Fibroblast of peridontal ligament (primary cell): ENCODE measurements at regions not wholly inside any gene's neighbourhood (a gene's known extent, or its start where the extent isn't known, plus 50 kb on each side); places are given as distances from the start of the nearest gene placed in this dataset.
"Not testable (repeated sequence)": the region's sequence is repeated elsewhere in the genome, so short reads cannot be mapped to it uniquely, and the experiment has no call there.

ENCODE experiments used
- DNase-seq: peaks from one replicate; pipeline ENCODE4 v3.0.0-alpha.2; 2010; ENCODE audit errors: extremely low read depth

DNA sequence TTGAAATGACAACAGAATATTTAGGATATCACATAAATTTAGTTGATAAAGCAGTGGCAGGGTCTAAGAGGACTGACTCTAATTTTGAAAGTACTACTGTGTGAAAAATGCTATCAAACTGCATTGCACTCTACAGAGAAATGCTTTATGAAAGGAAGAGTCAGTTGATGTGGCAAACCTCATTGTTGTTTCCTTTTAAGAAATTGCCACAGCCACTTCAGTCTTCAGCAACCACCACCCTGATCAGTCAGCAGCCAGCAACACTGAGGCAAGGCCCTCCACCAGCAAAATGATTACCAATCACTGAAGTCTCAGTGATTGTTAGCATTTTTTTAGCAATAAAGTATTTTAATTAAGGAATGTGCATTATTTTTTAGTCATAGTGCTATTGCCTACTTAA is 488.7 kb upstream of the SLC39A10 start:
- DNase-seq = no peak

DNA sequence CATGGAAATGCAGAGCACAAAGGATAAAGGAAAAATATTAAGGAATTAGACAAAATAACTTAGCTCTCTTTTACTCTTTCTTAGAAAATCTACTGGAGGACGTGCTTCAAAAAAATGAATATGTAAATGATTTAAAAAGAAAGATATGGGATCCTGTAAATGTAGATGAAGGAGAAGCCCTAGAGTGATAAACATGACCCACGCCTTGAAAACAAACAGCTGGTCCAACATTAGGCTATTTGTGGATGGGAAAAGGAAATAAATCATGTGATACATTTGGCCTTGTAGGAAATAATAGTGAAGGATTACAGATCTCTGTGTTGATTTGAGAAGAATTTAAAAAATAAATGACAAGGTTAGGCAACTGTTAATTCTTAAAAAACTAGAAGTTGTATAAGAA is 492.1 kb upstream of the SLC39A10 start:
- DNase-seq = no peak

DNA sequence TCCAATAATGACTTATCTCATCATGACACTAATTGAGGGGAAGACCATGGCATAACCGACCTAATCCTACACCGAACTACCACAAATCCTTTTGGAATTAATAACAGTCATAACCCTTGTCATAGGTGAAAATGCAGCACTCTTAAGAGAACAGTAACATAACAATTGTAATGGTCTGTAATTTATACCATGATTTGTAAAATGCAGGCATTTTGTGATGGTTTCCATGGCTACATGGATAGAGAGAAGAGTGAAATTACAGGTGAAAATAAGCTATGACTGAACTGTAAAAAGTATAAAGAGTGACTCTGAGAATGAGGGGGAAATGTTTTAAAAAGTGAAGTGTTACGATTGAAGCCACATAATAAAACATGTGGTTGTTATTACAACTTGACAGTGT is 494.1 kb upstream of the SLC39A10 start:
- DNase-seq = no peak

DNA sequence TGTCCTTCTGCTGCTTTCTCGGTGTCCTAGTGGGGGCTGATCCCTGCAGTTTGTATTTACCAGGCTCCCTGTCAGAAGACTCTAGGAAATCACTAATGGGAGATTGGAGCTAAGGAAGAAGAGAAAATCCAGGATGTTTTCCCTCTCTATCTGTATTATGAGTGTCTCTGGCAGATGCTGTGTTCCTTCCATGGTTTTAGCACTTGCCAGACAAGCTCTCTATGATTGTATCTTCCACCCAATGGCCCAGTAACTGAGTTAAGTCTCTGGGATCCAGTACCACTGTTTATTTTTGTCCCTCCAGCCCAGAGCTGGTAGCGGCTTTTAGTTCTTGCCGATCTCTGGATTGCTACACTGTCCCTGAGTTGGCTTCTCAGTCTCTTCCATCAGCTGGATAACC is 494.8 kb upstream of the SLC39A10 start:
- DNase-seq = no peak

DNA sequence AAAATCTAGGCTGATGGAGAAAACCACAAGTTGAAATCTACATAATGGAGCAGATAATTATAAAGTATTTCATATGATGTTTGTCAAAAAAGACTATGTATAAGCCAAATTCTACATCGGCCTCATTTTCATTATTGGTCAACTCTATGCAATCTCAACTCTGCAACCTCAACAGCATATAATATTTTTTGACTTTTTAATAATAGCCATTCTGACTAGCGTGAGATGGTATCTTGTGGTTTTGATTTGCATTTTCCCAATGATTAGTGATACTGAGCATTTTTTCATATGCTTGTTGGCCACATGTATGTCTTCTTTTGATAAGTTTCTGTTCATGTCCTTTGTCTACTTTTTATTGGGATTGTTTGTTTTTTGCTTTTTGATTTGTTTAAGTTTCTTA is 496.1 kb upstream of the SLC39A10 start:
- no peak for DNase-seq

DNA sequence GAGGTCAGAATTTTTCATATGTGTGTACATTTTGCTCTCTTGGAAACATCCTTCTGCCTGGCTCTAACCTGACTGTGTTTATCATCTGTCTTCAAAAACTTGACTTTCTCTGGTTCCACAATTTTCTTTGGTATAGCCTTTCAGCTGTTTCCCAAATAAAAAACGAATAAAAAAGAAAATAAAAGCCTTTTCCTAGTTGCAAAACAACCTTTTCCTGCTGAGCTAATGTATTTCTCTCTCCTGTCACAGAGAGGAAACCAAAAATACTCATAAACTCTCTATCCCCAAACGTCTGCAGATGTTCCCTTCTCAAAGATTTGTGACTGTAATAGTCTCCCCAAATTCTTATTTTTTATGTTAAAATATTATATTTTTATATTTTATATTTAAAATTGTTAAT is 505.3 kb upstream of the SLC39A10 start:
- DNase-seq = no peak

DNA sequence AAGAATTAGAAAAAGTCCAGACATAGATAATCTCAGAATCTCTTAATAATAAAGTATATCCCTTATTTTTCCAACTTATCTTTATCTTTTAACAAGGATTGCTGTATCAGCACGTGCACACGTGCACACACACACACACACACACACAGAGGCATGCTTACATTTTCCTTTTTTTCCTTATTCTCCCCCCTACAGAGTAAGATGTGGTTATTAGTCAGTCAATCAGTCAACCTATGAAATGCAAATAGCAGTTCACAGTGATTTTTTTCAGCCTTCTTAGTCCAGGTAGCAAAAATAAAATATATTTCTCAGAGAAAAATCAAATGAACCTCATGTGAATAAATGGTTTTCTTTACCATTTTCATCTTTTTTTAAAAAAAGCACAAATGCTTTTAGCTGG is 506.2 kb upstream of the SLC39A10 start:
- no peak for DNase-seq

DNA sequence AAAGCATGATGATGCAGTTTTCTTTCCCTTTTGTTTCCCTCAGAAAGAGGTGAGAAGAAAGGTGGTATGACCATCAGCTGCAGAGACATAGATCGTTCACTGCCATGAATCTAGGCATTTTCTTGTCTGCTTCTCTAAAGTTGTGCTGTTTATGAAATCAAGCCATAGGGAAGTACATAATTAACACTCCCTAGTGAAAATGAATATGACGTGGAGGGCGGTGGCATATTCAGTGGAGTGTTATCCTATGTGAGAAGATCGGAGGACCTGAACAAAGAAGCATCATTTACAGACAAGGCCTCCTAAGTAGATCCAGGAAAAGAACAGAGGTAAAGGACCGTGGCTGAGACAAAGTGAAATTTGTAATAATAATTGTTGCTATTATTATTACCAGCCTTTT is 509.0 kb upstream of the SLC39A10 start:
- DNase-seq = no peak

DNA sequence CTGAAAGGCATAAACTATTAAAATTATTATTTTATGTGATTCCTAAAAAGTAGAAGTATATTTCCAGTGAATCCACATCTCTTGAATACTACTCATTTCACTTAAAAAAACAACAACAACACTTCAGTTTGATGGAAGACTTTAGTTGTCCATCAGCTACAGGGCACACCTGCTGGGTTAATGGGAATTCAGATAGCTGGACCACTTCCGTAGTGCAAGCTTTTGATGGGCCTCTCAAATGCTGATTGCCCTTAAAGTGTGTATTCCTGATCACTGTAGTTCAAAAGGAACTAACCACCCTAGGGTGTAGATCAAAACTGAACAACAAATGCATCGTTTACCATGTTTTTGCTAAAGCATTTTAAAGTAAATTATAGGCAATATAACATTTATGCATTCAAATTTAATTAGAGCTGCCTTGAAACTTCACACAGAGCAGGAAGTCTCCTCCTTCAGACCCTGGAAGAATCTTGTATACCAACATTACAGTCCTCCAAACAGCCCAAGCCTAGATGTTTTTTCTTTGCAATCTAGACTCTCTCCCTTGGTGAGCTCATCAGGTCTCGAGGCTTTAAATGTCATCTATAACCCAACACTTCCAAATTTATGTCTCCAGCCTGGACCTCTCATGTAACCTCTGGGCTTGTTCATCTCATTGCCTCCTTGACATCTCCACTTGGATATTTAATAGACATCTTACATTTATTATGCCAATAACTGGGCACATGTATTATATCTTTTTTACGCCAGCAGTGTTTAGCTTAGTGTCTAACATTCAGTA is 510.1 kb upstream of the SLC39A10 start:
- no peak for DNase-seq

DNA sequence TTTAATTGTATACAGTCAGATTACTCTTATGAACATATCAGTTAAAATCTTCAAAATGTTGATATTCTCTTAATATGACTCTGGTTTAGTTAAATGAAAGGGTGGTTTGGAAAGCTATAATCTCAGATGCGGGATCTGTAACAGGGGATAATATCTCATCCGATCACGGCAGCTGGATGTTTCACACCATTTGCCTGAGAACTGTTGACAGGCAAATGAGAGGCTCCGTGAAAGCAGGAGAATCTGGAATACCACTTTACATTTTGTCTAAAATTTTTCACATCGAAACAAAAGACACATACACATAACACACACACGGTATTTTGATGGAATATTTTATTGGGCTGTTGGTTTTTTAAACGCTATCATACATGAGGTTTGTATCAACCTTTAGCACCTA is 518.6 kb upstream of the SLC39A10 start:
- no peak for DNase-seq

DNA sequence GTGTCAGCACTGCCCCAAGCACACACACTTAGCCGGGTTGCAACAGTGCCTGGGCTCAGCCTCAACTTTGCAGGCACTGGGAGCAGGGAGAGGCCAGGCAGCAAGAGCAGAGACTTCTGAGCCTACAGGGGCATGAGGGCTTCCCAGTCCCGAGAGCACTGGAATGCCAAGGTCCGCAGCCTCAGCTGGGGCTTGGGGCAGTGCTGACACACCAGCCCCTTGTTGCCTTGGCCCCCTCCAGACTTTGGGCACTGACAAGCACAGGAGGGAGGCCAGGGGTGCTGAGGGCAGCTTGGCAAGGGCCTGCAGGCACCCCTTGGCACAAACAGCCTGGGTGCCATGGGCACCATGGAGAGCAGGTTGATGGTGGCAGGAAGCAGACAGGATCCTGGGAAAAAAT is 531.1 kb upstream of the SLC39A10 start:
- DNase-seq = not testable (repeated sequence)

DNA sequence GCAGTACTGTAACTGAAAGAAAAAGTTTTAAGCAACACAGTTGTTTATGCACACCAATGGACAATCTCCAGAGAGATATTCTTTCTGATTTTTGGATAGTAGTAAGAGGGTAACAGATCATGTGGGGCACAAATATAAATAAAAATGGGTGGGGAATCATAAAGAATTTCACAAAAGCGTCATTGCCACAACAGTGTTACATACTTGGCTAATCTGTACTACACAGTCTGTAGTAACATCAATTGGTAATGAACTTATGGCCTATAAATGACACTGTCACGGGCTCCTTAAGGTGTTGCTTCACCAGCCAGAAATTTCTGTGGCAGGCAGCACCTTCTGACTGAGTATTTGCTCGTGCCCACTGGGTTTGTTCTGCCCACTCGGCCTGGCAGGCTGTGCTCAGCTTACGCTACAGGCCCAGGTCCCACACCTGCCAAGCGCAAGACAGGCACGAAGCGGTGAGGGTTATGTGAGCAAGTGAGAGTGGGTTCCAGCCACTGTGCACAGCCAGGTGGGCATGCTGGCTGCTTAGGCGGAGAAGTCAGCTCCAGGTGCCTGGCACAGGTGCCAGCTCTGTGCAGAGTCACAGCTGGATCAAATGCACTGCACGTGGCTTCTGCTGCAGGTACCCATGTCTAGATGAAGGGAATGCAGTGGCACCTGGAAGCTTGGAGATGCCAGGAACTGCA is 532.5 kb upstream of the SLC39A10 start:
- DNase-seq = no peak

DNA sequence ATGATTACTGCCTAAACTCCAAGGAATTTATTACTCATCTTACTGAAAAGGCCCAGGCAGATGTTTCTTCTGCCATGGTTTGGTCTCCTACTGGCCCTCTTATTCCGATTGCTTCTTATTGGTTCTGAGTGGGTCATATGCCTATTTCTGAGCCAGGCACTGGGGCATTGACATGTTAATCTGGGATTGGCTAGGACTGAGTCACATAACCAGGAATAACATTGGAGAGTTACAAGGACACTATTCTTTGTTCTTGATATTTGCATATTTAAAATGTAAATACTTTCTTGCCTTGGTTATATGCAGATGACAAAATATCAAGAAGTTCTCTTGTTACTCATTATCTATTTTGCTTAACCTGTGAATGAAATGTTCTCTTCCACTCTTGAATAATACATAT is 534.4 kb upstream of the SLC39A10 start:
- no peak for DNase-seq

DNA sequence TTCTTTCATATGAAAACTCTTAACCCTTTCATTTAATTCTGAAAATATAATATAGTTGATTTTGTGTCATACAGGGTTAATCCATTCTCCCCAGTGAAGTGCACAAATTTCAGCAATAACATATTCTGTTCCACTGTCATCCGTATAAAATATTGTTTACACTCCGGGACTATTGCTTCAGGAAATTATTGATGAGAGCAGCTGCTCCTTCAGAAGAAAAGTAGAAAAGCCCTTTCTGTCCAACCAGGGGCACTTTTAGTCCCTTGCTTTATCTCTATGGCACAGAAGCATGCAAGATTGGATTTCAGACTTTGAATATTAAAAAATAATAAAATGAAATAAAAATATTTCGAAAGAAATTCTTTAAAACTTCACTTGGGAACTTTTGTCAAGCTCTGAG is 535.7 kb upstream of the SLC39A10 start:
- no peak for DNase-seq

DNA sequence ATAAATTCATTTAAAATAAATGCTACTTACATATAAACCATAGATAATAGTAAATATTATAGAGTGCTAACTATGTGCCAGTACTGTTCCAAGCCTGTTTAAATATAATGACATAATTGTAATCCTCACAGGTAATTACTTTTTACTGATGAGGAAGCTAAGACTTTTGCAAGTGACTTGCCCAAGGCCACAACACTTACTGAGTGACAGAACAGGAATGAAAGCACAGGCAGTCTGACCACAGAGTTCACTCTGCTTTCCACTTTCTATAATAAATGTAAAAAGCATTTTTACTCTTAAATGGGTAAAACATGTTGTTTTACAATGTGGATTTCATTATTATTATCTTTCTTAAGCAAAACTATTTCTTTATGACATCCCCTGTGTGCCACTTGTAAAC is 537.8 kb upstream of the SLC39A10 start:
- no peak for DNase-seq

DNA sequence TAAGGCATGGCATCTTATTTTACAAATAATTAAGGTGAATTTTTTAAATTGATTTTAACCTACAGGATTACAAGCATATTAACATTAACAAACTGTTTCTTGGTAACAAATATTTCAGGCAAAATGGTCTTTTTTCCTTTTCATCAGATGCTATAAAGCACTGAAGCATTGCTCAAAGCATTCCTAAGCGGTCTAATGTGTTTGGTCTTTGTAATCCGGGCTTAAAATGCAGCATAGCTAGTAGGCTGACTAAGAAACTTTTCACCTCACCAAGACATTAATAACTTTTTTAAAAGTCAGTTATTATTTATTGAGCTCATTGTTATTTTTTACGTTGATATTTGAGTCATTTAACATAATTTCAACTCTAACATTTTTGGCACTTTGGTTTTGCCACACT is 538.8 kb upstream of the SLC39A10 start:
- no peak for DNase-seq

DNA sequence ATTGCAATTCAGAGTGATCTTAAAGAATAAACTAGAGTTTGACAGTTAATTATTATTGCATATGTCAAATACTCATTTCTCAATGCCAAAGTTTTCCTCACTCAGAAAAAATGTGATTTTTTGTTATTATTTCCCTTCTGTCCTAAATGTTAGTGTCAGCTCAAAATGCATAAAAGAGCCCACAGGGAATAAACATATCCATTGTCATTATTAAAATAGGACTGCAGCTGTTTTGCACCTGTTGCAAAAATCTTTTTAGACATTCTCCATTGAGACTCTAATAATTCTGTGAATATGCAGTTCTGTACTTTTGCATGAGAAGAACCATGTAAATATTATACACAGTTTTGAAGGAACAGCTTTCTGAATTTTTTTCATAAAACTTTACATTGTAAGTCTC is 540.0 kb upstream of the SLC39A10 start:
- no peak for DNase-seq

DNA sequence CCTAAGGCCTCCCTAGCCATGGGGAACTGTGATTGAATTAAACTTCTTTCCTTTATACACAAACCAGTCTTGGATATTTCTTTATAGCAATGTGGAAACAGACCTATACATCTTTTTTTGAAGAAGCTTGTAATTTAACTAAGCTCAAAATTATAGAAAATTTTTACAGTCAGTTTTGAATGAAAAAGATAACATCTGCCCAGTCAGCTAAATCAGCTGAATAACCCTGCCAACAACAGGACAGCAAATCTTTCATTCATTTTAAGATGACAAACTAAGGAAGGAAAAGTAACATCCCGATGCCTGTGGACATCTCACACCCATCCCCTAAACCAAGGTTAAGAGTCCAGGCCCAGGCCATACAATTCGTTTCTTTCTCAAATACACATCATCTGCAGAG is 541.3 kb upstream of the SLC39A10 start:
- DNase-seq = no peak

DNA sequence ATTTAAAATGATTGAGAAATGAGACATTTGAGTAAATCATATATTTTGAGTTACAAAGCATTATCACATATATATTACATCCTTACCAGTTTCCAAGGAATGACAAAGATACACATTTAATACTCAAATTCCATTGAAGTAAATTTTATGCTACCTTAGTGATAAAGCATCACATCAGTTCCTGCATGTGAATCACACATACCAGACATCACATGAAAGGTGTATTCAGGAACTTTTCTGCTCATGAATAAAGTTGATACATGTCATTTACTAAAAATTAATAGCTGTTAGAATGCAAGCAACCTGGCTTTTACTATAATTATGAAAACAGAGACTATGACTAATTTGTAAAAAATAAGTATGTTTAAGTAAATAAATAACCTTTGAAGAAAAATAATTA is 548.8 kb upstream of the SLC39A10 start:
- DNase-seq = no peak

DNA sequence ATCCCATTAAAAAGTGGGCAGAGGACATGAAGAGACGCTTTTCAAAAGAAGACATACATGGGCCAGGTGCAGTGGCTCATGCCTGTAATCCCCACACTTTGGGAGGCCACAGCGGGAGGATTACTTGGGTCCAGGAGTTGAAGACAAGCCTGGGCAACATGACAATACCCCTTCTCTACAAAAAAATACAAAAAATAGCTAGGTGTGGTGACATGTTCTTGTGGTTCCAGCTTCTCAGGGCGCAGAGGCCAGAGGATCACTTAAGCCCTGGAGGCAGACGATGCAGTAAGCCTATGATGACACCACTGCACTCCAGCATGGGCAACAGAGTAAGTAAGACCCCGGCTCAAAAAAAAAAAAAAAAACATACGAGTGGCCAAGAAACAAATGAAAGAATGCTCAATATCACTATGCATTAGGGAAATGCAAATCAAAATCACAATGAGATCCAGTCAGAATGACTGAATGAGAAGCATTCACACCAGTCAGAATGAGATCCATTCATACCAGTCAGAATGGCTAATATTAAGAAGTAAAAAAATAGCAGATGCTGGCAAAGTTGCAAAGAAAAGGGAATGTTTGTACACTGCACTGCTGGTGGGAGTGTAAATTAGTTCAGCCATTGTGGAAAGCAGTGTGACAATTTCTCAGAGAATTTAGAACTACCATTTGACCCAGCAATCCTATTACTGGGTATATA is 550.2 kb upstream of the SLC39A10 start:
- no peak for DNase-seq

DNA sequence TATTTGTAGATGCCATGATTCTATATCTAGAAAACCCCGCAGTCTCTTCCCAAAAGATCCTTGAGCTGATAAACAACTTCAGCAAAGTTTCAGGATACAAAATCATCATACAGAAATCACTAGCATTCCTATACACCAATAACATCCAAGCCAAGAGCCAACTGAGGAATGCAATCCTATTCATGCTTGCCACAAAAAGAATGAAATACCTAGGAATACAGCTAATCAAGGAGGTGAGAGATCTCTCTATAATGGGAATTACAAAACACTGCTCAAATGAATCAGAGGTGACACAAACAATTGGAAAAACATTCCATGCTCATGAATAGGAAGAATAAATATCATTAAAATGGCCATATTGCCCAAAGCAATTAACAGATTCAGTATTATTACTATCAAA is 551.4 kb upstream of the SLC39A10 start:
- no peak for DNase-seq

DNA sequence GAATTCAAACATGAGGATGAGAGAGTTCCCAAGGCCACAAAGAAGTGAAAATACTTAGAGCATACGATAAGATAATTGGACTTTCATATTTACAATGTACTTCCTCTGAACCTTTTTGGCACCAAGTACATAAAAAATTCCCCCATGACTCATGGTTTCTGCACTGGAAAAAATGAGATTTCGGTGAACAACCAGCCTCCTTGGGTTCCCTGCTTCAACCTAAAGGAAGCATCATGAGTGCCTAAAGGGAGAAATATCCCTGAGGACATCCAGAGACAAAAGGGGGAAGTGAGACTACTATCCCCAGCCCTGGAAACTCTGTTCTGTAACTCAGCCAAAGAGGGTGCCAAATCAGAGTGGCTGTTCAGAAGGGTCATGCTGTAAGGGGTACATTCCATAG is 562.7 kb upstream of the SLC39A10 start:
- DNase-seq = no peak

DNA sequence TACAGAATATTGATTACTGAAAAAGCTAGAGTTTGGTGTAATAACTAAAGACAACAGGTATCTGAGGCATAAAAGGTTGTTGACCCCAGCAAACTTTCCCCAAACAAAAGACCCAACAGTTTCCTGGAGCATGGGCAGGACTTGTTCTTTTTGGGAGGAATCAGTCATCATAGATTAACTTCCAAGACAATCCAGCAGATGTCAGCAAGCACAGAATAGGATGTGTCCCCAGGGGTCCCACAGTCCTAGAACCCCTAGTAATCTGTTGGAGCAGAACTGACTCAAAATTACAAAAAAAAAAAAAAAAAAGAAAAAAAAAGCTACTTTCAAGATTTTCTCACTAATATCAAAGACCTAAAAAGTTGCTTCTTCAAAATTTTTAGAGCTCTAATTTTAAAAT is 564.7 kb upstream of the SLC39A10 start:
- DNase-seq = no peak
